ENCODE measurements at regions not wholly inside any gene's neighbourhood (a gene's known extent, or its start where the extent isn't known, plus 50 kb on each side); places are given as distances from the start of the nearest gene placed in this dataset.

DNA sequence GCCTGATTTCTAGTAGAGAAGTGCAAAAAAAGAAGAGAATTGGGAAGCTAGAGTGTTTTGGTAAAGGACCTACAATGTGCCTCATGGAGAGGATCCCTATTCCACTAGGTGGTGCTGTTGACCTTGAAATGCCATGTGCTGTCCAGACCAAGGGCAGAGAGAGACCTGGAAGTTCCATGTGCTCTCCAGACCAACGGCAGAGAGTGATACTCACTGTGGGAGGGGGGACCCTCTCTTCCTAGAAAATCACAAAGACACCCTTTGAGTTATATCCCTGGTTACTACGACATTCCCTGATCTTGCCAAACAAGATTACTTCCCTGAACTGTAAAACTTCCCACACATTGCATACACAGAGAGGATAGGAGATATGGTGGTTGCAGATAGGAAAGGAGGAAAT is 212.7 kb upstream of the ZNF804B start:
- TF ChIP-seq POLR2A (IDR thresholded peaks at IDR 0.05; ENCODE audit: insufficient read depth in 1 of 2, low read depth in 2 of 2, low read length in 2 of 2) (no peak), ZBTB7B (CRISPR knock-in tag; IDR thresholded peaks at IDR 0.05) (no peak), CTCF (CRISPR knock-in tag; IDR thresholded peaks at IDR 0.05) (peak; percentile 89), HNRNPK (IDR thresholded peaks at IDR 0.05; ENCODE audit: low read depth, low read length, poor library complexity, severe bottlenecking) (no peak), EZH2 (conservative IDR thresholded peaks at IDR 0.05; ENCODE audit: low read depth, low read length) (no peak), SOX6 (IDR thresholded peaks at IDR 0.05) (no peak), SOX6 (CRISPR knock-in tag; IDR thresholded peaks at IDR 0.05) (no peak), DMAP1 (CRISPR knock-in tag; IDR thresholded peaks at IDR 0.05) (no peak)
